NB4 (cell line): ENCODE measurements at regions not wholly inside any gene's neighbourhood (a gene's known extent, or its start where the extent isn't known, plus 50 kb on each side); places are given as distances from the start of the nearest gene placed in this dataset.

Experiments
- CTCF ChIP-seq: IDR thresholded peaks from one replicate; pipeline ENCODE4 v1.5.1; 2012; ENCODE audit warnings: low read depth, low read length
- MAX ChIP-seq: IDR thresholded peaks from 2 replicates; pipeline ENCODE4 v1.6.1; 2011; ENCODE audit warnings: low read depth, low read length
- MYC ChIP-seq: IDR thresholded peaks from 2 replicates; pipeline ENCODE4 v1.6.1; 2011; ENCODE audit warnings: low read depth, low read length
- POLR2A ChIP-seq: IDR thresholded peaks from 2 replicates; pipeline ENCODE4 v1.6.1; 2011; ENCODE audit warnings: mild to moderate bottlenecking; ENCODE audit not compliant: insufficient read length; ENCODE audit errors: extremely low read depth

DNA sequence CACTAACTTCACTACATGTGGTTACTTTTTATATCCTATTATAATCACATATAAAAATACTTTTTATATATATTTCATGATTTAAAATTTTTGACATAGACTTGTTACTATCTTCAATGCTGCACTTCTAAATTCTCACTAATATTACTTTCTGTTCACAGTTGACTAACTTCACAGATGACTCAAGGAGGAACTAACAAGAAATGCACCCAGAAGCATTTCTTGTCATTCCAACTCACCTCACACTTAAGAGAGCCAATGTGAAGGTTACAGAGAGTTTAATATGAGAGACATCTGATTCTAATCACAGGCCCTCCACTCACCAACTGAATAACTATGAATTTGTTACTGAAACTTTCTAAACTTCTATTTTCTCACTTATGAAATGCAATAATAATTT, 399.8 kb upstream of the SLC8A1 start:
- no peak for TF ChIP-seq MYC
- no peak for TF ChIP-seq MAX
- TF ChIP-seq POLR2A: no peak
- TF ChIP-seq CTCF: no peak
